PFSK-1 (cell line): ENCODE measurements at regions not wholly inside any gene's neighbourhood (a gene's known extent, or its start where the extent isn't known, plus 50 kb on each side); places are given as distances from the start of the nearest gene placed in this dataset.

Experiments
- POLR2AphosphoS5 ChIP-seq: IDR thresholded peaks from 2 replicates; pipeline ENCODE4 v1.6.1; 2012; ENCODE audit warnings: low read depth, mild to moderate bottlenecking, control low read depth, low read length, moderate library complexity
- SIN3A ChIP-seq: IDR thresholded peaks from 2 replicates; pipeline ENCODE4 v1.6.1; 2012; ENCODE audit warnings: mild to moderate bottlenecking, low read length, moderate library complexity, borderline replicate concordance; ENCODE audit not compliant: insufficient read depth
- TF ChIP-seq, protein P1 (sequence below), 2 experiments: IDR thresholded peaks; 2 replicates each; pipeline versions ENCODE4 v1.6.1 to v1.8.0; 2011 to 2012; ENCODE audit warnings: low read depth in 2 of 2, low read length in 2 of 2, control low read depth in 1 of 2, inconsistent platforms in 1 of 2, mild to moderate bottlenecking in 1 of 2, moderate library complexity in 1 of 2; ENCODE audit not compliant: insufficient read depth in 1 of 2

GRCh38 chr2:215503381-215503780, 67.5 kb upstream of the FN1 start:
- TF ChIP-seq, protein P1, sequence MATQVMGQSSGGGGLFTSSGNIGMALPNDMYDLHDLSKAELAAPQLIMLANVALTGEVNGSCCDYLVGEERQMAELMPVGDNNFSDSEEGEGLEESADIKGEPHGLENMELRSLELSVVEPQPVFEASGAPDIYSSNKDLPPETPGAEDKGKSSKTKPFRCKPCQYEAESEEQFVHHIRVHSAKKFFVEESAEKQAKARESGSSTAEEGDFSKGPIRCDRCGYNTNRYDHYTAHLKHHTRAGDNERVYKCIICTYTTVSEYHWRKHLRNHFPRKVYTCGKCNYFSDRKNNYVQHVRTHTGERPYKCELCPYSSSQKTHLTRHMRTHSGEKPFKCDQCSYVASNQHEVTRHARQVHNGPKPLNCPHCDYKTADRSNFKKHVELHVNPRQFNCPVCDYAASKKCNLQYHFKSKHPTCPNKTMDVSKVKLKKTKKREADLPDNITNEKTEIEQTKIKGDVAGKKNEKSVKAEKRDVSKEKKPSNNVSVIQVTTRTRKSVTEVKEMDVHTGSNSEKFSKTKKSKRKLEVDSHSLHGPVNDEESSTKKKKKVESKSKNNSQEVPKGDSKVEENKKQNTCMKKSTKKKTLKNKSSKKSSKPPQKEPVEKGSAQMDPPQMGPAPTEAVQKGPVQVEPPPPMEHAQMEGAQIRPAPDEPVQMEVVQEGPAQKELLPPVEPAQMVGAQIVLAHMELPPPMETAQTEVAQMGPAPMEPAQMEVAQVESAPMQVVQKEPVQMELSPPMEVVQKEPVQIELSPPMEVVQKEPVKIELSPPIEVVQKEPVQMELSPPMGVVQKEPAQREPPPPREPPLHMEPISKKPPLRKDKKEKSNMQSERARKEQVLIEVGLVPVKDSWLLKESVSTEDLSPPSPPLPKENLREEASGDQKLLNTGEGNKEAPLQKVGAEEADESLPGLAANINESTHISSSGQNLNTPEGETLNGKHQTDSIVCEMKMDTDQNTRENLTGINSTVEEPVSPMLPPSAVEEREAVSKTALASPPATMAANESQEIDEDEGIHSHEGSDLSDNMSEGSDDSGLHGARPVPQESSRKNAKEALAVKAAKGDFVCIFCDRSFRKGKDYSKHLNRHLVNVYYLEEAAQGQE (IDR thresholded peaks at IDR 0.05; ENCODE audit: insufficient read depth in 1 of 2, low read depth in 2 of 2, low read length in 2 of 2) = no peak
- TF ChIP-seq POLR2AphosphoS5 (no peak), SIN3A (no peak)
